ENCODE measurements at regions not wholly inside any gene's neighbourhood (a gene's known extent, or its start where the extent isn't known, plus 50 kb on each side); places are given as distances from the start of the nearest gene placed in this dataset.

DNA sequence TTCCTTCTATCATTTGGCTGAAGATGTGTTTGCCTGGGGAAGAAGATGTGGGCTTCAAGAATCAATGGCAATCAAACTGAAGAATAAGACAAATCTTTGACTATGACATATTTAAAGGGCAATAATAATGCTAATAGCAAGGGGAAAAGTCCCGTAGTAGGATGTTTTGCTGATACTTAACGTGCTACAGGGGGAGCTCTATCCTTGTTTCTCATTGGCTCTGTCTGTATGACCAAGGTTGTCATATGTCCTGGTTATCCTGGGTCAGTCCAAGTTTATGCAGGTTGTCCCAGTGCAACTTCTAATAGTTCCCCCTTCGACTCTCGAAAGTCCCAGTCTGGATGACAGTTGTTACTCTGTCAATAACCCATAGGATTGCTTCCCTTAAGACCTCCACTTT is 321.3 kb downstream of the DHX35 start:
- TF ChIP-seq CTCF (conservative IDR thresholded peaks at IDR 0.05 in 1 of 2, IDR thresholded peaks at IDR 0.05 in 1 of 2; ENCODE audit: extremely low read depth in 1 of 2, insufficient read depth in 1 of 2, low read depth in 1 of 2, low read length in 2 of 2) (no peak), EZH2 (IDR thresholded peaks at IDR 0.05; ENCODE audit: borderline replicate concordance, low read length) (no peak)
